ENCODE measurements at regions not wholly inside any gene's neighbourhood (a gene's known extent, or its start where the extent isn't known, plus 50 kb on each side); places are given as distances from the start of the nearest gene placed in this dataset.

DNA sequence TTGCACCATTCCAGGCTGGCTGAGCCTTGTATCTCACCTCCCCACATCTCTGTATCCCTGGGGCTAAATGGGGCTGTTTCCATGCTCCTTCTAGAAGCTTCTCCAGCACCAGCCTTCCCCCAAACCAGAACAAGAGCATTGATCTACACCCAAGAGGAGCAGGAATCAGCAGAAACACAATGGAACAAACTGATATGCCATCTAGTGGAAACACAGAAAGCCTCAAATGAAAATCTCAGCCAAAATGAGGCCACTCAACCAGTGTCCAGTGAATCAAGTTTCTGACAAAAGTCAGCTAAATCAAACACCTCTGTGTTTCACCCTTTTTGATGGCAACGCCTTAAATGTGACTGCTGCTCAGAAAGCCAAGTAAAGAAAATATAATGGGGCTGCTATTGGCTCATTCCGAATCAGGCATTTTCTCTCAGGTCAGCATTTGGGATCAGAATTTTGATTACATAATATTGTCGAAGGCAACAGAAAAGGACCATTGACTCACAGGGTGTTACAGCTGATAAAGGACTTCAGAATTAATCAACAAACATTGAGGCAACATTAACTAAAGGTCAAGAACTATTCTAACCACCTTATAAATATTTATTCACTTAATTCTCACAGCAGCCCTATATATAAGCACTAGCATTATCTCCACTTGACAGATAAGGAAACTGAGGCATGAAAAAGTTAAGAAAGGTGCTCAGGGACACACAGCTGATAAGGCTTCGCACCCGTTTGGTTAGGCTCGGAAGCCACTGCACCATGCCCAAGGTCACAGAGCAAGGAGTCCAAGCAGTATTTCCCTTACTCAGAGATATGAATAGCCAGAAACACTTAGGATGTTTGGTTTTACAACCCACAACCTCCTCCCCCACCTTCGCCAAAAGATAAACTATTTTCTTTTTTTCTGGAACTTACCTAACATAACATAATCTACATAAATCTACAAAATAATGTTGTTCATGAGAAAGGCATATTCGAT, 85.8 kb upstream of the KCNJ15 start:
- Mint-ChIP-seq H3K9me3 (no peaks in the 10 kb centered on the region), H3K27me3 (ENCODE audit: low read depth) (no peaks in the 10 kb centered on the region), H3K4me3 (no peak overlapping the region), H3K36me3 (ENCODE audit: low read depth) (no peaks in the 10 kb centered on the region), H3K4me1 (ENCODE audit: low read depth) (no peaks in the 10 kb centered on the region), H3K27ac (no peak overlapping the region)

DNA sequence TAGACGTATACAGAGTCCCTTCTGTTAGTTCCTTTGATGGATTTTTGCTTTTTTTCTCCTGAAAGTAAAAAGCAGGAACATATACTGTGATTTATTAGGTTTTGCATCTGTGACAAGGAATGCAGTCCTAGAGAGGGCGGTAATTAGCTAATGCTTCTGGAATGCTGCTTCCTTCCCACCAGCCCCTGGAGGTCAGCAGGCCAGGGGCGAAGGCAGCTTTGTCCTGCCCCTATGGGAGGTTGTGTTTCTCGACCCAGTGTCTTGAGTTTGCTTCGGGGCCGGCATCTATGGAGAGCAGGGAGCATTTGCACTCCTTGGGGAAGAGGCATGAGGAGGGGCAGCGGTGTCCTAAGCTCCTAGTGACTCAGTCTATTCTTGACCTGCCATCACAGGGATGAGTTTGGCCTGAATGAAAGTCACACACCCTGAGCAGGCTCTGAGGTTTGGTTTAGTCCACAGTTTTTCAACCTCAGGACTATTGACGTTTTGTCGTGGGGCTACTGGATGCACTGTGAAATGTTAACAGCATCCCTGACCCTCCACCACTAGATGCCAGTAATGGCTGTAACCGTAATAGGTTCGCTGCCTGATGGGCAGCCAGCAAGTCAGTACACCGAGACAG, 85.0 kb upstream of the KCNJ15 start:
- no peaks in the 10 kb centered on the region for H3K9me3 Mint-ChIP-seq
- H3K4me1 Mint-ChIP-seq (ENCODE audit: low read depth): no peaks in the 10 kb centered on the region
- no peaks in the 10 kb centered on the region for H3K36me3 Mint-ChIP-seq (ENCODE audit: low read depth)
- H3K27me3 Mint-ChIP-seq (ENCODE audit: low read depth): no peaks in the 10 kb centered on the region
- H3K4me3 Mint-ChIP-seq: no peak overlapping the region
- no peak overlapping the region for H3K27ac Mint-ChIP-seq

DNA sequence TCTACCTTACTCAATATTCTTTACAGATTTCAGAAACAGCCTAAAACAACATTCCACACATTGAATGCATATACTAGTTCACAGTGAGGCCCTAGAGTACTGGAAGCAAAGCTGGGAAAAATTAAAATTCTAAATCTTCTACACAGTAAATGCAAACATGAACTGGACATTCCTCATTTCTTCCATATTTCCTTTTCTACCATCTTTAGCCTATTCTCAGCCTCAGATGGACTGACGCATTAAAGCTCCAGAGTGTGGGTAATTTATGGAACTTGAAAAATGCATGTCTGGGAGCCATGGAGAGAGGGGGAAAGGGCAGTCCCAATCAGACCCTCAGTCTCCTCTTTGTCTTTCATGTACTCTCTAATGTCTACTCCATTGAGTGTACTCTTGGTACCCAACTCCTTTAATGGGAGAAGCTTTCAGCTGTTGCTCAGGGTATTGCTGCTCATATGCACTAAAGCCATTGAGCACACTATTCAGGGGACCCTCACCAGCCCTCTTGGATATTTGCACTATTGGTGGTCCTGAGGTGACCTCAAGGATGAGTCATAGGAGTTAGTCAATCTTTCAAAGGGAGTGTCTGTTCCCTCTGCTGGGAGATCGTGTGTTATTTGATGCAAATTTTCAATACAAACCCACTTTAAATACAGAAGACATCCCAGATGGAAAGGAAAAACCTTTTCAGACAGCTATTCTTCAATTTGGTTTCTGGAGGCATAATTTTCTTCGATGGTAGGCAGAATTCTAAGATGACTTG, 83.3 kb upstream of the KCNJ15 start:
- Mint-ChIP-seq H3K27ac (no peak overlapping the region), H3K27me3 (ENCODE audit: low read depth) (no peaks in the 10 kb centered on the region), H3K4me1 (ENCODE audit: low read depth) (no peaks in the 10 kb centered on the region), H3K9me3 (no peaks in the 10 kb centered on the region), H3K36me3 (ENCODE audit: low read depth) (no peaks in the 10 kb centered on the region), H3K4me3 (no peak overlapping the region)

DNA sequence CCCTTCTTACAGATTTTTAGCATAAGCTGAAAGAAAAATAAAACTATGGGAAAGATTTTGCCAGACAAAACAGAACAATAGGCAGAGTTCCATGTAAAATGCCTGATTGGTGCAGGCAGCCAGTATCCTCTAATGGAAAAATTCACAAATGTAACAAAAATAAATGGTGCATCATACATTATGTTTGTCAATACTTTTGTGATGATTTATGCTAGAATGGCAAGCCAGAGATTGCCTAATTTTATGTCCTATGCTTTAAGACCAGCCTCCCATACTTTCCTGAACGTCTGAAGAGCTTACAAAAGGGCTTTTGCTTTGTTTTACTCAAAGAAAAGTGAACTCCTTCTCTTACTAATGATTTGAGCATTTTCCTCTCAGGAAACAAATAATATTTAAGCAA, 81.5 kb upstream of the KCNJ15 start:
- Mint-ChIP-seq H3K4me1 (ENCODE audit: low read depth) (no peaks in the 10 kb centered on the region), H3K36me3 (ENCODE audit: low read depth) (no peaks in the 10 kb centered on the region), H3K27ac (no peak overlapping the region), H3K27me3 (ENCODE audit: low read depth) (no peaks in the 10 kb centered on the region), H3K9me3 (no peaks in the 10 kb centered on the region), H3K4me3 (no peak overlapping the region)

DNA sequence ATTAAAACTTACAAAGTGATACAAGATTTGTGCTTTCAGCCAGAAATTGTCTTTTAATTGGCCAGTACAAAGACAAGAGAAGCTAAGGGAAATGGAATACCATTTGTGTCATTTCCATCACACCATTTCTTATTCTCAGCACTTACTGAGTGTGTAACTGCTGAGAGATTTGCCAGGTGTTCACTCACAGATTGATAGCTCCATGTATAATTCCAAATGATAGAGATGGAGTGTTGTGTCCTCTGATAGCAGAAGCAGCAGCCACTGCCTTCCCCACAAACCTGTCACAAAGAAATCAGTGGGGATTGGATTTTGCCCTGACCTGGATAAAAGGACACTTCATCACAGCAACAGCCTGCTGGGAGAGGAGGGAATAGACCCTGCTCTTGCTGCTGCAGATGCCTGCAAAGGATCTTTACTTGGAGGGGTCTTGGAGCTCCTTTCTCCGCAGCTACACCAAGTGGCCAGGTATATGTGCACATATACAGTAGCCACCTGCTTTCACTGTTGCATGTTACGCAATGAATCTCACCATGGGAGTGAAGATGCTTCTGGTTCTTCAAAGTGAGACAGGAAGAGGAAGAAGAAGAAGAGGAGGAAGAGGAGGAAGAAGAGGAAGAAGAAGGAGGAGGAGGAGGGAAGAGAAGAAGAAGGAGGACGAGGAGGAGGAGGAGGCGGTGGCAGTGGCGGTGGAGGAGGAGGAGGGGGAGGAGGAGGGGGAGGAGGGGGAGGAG, 78.7 kb upstream of the KCNJ15 start:
- Mint-ChIP-seq H3K27me3 (ENCODE audit: low read depth) (no peaks in the 10 kb centered on the region), H3K27ac (no peak overlapping the region), H3K4me1 (ENCODE audit: low read depth) (no peaks in the 10 kb centered on the region), H3K9me3 (no peaks in the 10 kb centered on the region), H3K4me3 (no peak overlapping the region), H3K36me3 (ENCODE audit: low read depth) (no peaks in the 10 kb centered on the region)

DNA sequence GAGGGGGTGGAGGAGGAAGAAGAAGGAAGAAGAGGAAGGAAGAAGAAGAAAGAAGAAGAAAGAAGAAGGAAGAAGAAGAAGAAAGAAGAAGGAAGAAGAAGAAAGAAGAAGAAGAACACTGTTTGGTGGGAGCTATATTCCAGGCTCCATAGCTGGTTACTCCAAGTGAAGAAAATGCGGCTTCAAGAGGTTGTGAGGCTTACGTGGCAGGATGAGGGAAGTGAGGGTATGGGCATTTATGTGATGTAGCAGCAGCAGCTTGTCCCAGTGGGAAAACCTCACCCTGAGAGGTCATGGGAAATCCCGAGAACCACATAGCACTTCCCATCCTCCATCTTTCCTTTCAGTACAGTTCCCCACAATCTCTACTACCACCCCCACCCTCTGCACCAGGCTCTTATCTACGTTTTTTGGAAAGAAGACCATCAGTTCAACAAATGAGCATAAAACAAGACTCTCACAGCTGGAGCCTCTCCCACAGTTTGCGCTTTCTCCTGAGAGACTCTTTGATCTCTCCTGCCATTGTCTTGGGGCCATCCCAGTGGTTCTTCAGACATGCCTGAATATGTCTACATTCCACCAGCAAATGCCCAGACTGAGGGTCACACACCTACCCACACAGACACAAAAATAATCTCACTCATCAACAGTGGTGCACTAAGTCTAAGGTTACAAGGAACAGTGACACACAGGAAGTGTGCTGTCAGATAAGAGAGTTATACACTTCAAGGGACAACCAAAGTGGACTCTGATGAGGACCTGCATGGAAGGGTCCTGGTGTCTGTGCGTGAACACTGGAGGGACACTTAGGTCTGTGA, 77.9 kb upstream of the KCNJ15 start:
- H3K27ac Mint-ChIP-seq: no peak overlapping the region
- no peak overlapping the region for H3K4me3 Mint-ChIP-seq
- H3K9me3 Mint-ChIP-seq: no peaks in the 10 kb centered on the region
- no peaks in the 10 kb centered on the region for H3K4me1 Mint-ChIP-seq (ENCODE audit: low read depth)
- H3K27me3 Mint-ChIP-seq (ENCODE audit: low read depth): no peaks in the 10 kb centered on the region
- H3K36me3 Mint-ChIP-seq (ENCODE audit: low read depth): no peaks in the 10 kb centered on the region

DNA sequence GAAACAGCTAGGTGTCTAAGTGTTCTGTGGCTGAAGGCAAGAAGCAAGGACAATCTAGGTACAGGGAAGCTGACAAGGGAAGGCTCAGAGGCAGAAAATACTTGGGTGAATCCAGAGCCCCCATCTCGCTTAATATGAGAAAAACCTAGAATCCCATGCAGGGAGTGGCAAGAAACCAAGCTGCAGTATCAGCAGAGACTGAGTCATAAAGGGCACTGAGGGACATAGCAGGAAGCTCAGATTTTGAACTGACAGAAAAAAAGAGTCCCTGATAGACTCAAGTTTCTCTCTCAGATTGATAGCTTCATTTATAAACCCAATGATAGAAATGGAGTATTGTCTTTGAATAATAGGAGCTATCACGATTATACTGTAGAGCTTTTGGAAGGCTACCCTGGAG, 77.3 kb upstream of the KCNJ15 start:
- no peaks in the 10 kb centered on the region for H3K4me1 Mint-ChIP-seq (ENCODE audit: low read depth)
- H3K27me3 Mint-ChIP-seq (ENCODE audit: low read depth): no peaks in the 10 kb centered on the region
- no peaks in the 10 kb centered on the region for H3K36me3 Mint-ChIP-seq (ENCODE audit: low read depth)
- no peak overlapping the region for H3K27ac Mint-ChIP-seq
- H3K4me3 Mint-ChIP-seq: no peak overlapping the region
- no peaks in the 10 kb centered on the region for H3K9me3 Mint-ChIP-seq

DNA sequence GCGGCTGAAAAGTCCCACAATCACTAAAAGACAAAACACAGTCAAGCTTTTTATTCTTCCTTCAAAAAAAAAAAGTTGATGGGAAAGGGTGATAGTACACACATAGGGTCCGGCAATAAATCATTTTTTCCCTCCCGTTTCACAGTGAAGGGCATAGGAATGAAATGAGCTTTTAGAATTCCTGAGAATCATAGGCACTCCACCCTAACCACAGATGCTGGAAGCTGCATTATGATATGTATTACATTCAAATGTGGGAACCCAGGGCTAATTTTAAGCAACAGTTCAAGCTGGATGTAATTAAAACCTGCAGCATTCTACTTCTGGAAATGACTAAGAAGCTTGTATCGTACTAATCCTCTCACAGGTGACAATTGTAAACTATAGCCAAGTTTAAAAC, 75.7 kb upstream of the KCNJ15 start:
- Mint-ChIP-seq H3K4me1 (ENCODE audit: low read depth) (no peaks in the 10 kb centered on the region), H3K27me3 (ENCODE audit: low read depth) (no peaks in the 10 kb centered on the region), H3K27ac (no peak overlapping the region), H3K9me3 (no peaks in the 10 kb centered on the region), H3K36me3 (ENCODE audit: low read depth) (no peaks in the 10 kb centered on the region), H3K4me3 (no peak overlapping the region)

DNA sequence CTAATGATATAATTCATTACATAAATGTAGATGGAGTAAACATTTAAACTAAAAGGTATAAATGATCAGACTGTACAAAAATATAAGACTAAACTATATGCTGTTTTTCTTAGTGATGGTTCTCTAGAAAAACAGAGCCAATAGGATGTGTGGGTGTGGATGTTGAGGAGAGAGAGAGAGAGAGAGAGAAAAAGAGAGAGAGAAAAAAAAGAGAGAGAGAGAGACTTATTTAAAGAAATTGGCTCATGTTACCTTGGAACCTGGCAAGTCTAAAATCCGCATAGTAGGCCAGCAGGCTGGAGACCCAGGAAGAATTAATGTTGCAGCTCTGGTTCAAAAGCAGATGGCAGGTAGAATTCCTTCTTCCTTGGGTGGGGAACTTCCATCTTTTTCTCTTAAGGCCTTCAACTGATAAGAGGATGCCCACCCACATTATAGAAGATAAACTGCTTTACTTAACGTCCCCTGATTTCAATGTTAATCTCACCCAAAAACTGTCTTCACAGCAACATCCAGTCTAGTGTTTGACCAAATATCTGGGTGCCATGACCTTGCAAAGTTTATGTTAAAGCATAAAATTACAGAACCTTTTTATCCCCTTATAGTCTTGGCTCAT, 74.3 kb upstream of the KCNJ15 start:
- H3K4me1 Mint-ChIP-seq (ENCODE audit: low read depth): no peaks in the 10 kb centered on the region
- H3K27ac Mint-ChIP-seq: no peak overlapping the region
- no peak overlapping the region for H3K4me3 Mint-ChIP-seq
- H3K9me3 Mint-ChIP-seq: no peaks in the 10 kb centered on the region
- no peaks in the 10 kb centered on the region for H3K36me3 Mint-ChIP-seq (ENCODE audit: low read depth)
- H3K27me3 Mint-ChIP-seq (ENCODE audit: low read depth): no peaks in the 10 kb centered on the region

DNA sequence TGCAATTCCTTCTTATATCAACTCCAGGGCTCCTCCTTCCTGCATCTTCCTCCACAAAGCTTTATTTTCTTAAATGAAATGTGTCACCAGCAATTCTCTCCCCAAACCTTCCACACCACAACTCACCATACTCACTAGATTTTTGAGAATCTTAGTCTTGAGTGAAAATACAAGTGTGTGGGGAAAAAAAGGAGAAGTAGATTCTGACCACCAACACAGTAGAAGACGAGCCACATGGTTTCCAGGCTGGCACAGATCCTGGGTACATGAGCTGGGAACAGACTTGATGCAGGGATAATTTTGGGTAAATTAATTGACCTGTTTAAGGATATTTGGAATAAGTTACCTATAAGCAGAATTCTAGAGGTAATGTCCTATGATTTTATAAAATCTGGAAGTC, 72.8 kb upstream of the KCNJ15 start:
- Mint-ChIP-seq H3K9me3 (no peaks in the 10 kb centered on the region), H3K4me3 (no peak overlapping the region), H3K27ac (no peak overlapping the region), H3K36me3 (ENCODE audit: low read depth) (no peaks in the 10 kb centered on the region), H3K27me3 (ENCODE audit: low read depth) (no peaks in the 10 kb centered on the region), H3K4me1 (ENCODE audit: low read depth) (no peaks in the 10 kb centered on the region)

DNA sequence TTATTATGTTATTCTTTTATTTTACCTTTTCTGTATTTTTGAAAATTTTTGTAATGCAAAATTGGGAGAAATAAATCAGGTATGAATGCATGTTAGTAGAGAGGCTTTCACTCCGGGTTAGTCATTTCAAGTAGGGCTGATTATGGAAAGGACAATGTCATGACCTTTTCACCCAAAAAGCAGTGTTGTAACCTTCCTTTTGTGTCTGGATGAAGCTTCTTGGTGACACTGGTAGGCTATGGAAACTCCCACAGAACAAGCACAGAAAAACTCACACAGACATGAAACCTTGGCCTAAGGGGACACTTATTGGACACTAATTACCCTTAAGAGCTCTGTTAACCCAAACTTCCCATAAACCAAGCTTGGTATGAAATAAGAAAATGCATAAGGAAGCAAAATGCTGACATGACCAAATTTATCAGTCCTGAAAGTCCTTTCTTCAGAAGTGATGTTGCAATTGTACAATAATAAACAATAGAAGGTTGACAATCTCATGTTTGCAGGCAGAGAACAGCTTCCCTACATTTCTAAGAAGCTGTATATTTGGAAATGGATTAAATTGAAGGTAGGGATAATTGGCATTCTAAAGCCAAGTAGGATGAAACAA, 70.0 kb upstream of the KCNJ15 start:
- no peak overlapping the region for H3K4me3 Mint-ChIP-seq
- no peak overlapping the region for H3K27ac Mint-ChIP-seq
- H3K27me3 Mint-ChIP-seq (ENCODE audit: low read depth): no peaks in the 10 kb centered on the region
- no peaks in the 10 kb centered on the region for H3K9me3 Mint-ChIP-seq
- no peaks in the 10 kb centered on the region for H3K4me1 Mint-ChIP-seq (ENCODE audit: low read depth)
- no peaks in the 10 kb centered on the region for H3K36me3 Mint-ChIP-seq (ENCODE audit: low read depth)

DNA sequence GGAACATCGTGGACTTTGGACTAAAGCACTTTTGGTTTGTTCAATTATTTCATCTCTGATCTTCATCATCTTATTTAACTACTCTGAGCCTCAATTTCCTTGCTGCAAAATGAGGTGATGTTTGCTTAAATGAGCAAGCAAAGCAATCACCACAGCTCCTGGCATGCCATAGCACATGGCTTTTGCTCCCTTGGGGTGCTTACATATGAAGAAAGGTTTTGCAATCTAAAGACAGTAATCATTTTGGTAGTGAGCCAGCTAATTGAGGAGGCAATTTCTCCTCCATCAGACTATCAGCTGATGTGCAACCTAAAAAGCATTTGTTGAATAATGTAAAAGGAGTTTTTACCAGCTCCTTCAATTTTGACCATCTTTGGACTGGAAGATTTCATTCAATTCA, 68.8 kb upstream of the KCNJ15 start:
- no peak overlapping the region for H3K27ac Mint-ChIP-seq
- H3K4me1 Mint-ChIP-seq (ENCODE audit: low read depth): no peaks in the 10 kb centered on the region
- H3K4me3 Mint-ChIP-seq: no peak overlapping the region
- no peaks in the 10 kb centered on the region for H3K36me3 Mint-ChIP-seq (ENCODE audit: low read depth)
- H3K27me3 Mint-ChIP-seq (ENCODE audit: low read depth): no peaks in the 10 kb centered on the region
- H3K9me3 Mint-ChIP-seq: no peaks in the 10 kb centered on the region

DNA sequence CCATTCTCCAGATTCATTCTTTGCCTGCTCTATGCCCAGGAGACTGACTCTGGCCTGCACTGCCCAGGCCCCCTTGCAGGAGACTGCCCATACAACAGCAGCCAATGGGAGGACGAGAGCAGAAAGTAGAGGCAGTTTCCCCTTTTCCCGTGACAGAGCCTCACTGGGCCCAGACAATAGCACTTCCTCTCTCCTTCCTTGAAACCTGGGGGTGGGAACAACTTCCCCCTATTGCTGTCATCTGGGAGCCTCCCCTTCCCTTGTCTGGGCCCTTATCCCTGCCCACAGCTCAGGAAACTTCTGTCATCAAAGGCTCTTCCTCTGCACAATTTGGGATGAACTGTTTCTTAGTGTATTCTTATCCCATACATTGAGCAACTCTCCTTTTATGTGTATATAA, 60.8 kb upstream of the KCNJ15 start:
- H3K27ac Mint-ChIP-seq: no peak overlapping the region
- no peaks in the 10 kb centered on the region for H3K4me1 Mint-ChIP-seq (ENCODE audit: low read depth)
- peaks cover 13% of the 10 kb centered on the region for H3K27me3 Mint-ChIP-seq (ENCODE audit: low read depth)
- no peaks in the 10 kb centered on the region for H3K9me3 Mint-ChIP-seq
- no peak overlapping the region for H3K4me3 Mint-ChIP-seq
- H3K36me3 Mint-ChIP-seq (ENCODE audit: low read depth): no peaks in the 10 kb centered on the region

Data from T-helper 1 cell treated with Interleukin-12 subunit alpha and Interleukin-12 subunit beta and Interleukin-4 antibody, amounts not matched to agents 30 μg/mL and 1 μg/mL, for 36 hours (primary cell).